H9 (cell line): ENCODE measurements at regions not wholly inside any gene's neighbourhood (a gene's known extent, or its start where the extent isn't known, plus 50 kb on each side); places are given as distances from the start of the nearest gene placed in this dataset.

Experiments
- DNase-seq: peaks from one replicate; pipeline ENCODE4 v3.0.0-alpha.2; 2017
- H2AFZ ChIP-seq: one replicate; pipeline ENCODE4 v1.6.1; 2013; ENCODE audit warnings: mild to moderate bottlenecking, low read length, control low read depth, moderate library complexity
- H2AK5ac ChIP-seq: 2 replicates; pipeline ENCODE4 v1.6.1; 2013; ENCODE audit warnings: low read length, control low read depth, mixed read lengths; ENCODE audit not compliant: insufficient read length
- H2BK120ac ChIP-seq: one replicate; pipeline ENCODE4 v1.6.1; 2013; ENCODE audit warnings: low read depth, mild to moderate bottlenecking, low read length, control low read depth, inconsistent platforms; ENCODE audit not compliant: poor library complexity, severe bottlenecking
- H2BK12ac ChIP-seq: 2 replicates; pipeline ENCODE4 v1.6.1; 2013; ENCODE audit warnings: low read length, control low read depth, mixed read lengths, low read depth; ENCODE audit not compliant: insufficient read length
- H2BK15ac ChIP-seq: 2 replicates; pipeline ENCODE4 v1.6.1; 2013; ENCODE audit warnings: low read depth, low read length, control low read depth
- H2BK20ac ChIP-seq: one replicate; pipeline ENCODE4 v1.6.1; 2013; ENCODE audit warnings: low read depth, mild to moderate bottlenecking, low read length, control low read depth, inconsistent platforms; ENCODE audit not compliant: poor library complexity, severe bottlenecking
- H2BK5ac ChIP-seq: 2 replicates; pipeline ENCODE4 v1.6.1; 2013; ENCODE audit warnings: low read length, control low read depth, mixed read lengths; ENCODE audit not compliant: insufficient read length
- H3K14ac ChIP-seq: 2 replicates; pipeline ENCODE4 v1.6.1; 2013; ENCODE audit warnings: low read length, control low read depth; ENCODE audit not compliant: insufficient read depth
- H3K18ac ChIP-seq: 2 replicates; pipeline ENCODE4 v1.6.1; 2013; ENCODE audit warnings: low read depth, mild to moderate bottlenecking, mixed read lengths, low read length, control low read depth; ENCODE audit not compliant: insufficient read length
- H3K23ac ChIP-seq: 2 replicates; pipeline ENCODE4 v1.6.1; 2013; ENCODE audit warnings: low read length, control low read depth, mixed read lengths, low read depth; ENCODE audit not compliant: insufficient read length
- H3K23me2 ChIP-seq: 2 replicates; pipeline ENCODE4 v1.6.1; 2013; ENCODE audit warnings: low read depth, mild to moderate bottlenecking, mixed read lengths, low read length, control low read depth; ENCODE audit not compliant: insufficient read length, poor library complexity, severe bottlenecking
- H3K27ac ChIP-seq: 2 replicates; pipeline ENCODE4 v1.5.1; 2013; ENCODE audit warnings: low read length, control low read depth, mixed read lengths, low read depth; ENCODE audit not compliant: insufficient read length
- H3K27me3 ChIP-seq: 2 replicates; pipeline ENCODE4 v1.6.1; 2013; ENCODE audit warnings: low read length, control low read depth, inconsistent platforms; ENCODE audit not compliant: insufficient read depth
- H3K4ac ChIP-seq: 2 replicates; pipeline ENCODE4 v1.6.1; 2013; ENCODE audit warnings: low read depth, mild to moderate bottlenecking, control low read depth, inconsistent platforms, low read length, moderate library complexity
- H3K4me1 ChIP-seq: 2 replicates; pipeline ENCODE4 v1.6.1; 2013; ENCODE audit warnings: low read length, control low read depth, inconsistent platforms; ENCODE audit not compliant: insufficient read depth
- H3K4me2 ChIP-seq: 2 replicates; pipeline ENCODE4 v1.6.1; 2013; ENCODE audit warnings: low read length, control low read depth, mixed read lengths; ENCODE audit not compliant: insufficient read length, insufficient read depth
- H3K56ac ChIP-seq: 2 replicates; pipeline ENCODE4 v1.6.1; 2013; ENCODE audit warnings: low read depth, mild to moderate bottlenecking, mixed read lengths, low read length, control low read depth; ENCODE audit not compliant: insufficient read length
- H3K79me1 ChIP-seq: 2 replicates; pipeline ENCODE4 v1.6.1; 2013; ENCODE audit warnings: low read depth, mild to moderate bottlenecking, moderate library complexity, low read length, control low read depth, inconsistent platforms; ENCODE audit not compliant: insufficient read depth, poor library complexity, severe bottlenecking
- H3K79me2 ChIP-seq: 2 replicates; pipeline ENCODE4 v1.6.1; 2013; ENCODE audit warnings: low read length, control low read depth, inconsistent platforms; ENCODE audit not compliant: insufficient read depth
- H3K9ac ChIP-seq: 2 replicates; pipeline ENCODE4 v1.6.1; 2013; ENCODE audit warnings: low read length, control low read depth, mixed read lengths; ENCODE audit not compliant: insufficient read length; ENCODE audit errors: extremely low read depth
- H3K9me3 ChIP-seq: one replicate; pipeline ENCODE4 v1.6.1; 2013; ENCODE audit warnings: low read depth, low read length, inconsistent platforms; ENCODE audit not compliant: control insufficient read depth
- H3T11ph ChIP-seq: one replicate; pipeline ENCODE4 v1.6.1; 2013; ENCODE audit warnings: mild to moderate bottlenecking, low read length, control low read depth, inconsistent platforms
- H4K20me1 ChIP-seq: one replicate; pipeline ENCODE4 v1.6.1; 2013; ENCODE audit not compliant: control insufficient read depth, insufficient read length, insufficient read depth
- H4K5ac ChIP-seq: 2 replicates; pipeline ENCODE4 v1.6.1; 2013; ENCODE audit warnings: low read depth, mild to moderate bottlenecking, mixed read lengths, low read length, control low read depth; ENCODE audit not compliant: insufficient read length
- H4K8ac ChIP-seq: replicated peaks from 2 replicates; pipeline ENCODE4 v1.6.1; 2013; ENCODE audit warnings: low read length, control low read depth, mixed read lengths, low read depth; ENCODE audit not compliant: insufficient read length
- H4K91ac ChIP-seq: 2 replicates; pipeline ENCODE4 v1.6.1; 2013; ENCODE audit warnings: low read depth, mild to moderate bottlenecking, moderate library complexity, mixed read lengths, low read length, control low read depth; ENCODE audit not compliant: insufficient read length
- H3K27ac Mint-ChIP-seq, 3 experiments: 2 replicates in 2 of 3; 3 replicates in 1 of 3; pipeline ENCODE4 v1.8.0; 2020 to 2021; ENCODE audit warnings: mixed read lengths in 3 of 3, mild to moderate bottlenecking in 1 of 3, moderate library complexity in 1 of 3
- H3K27me3 Mint-ChIP-seq: 2 replicates; pipeline ENCODE4 v1.8.0; 2021; ENCODE audit warnings: low read depth, mild to moderate bottlenecking, moderate library complexity, mixed read lengths
- H3K36me3 Mint-ChIP-seq, 3 experiments: 2 replicates in 2 of 3; 3 replicates in 1 of 3; pipeline ENCODE4 v1.8.0; 2020 to 2021; ENCODE audit warnings: low read depth in 3 of 3, mixed read lengths in 3 of 3; ENCODE audit not compliant: insufficient read depth in 1 of 3
- H3K4me1 Mint-ChIP-seq, 2 experiments: 2 replicates each; pipeline ENCODE4 v1.8.0; 2020; ENCODE audit warnings: mixed read lengths in 2 of 2
- H3K4me3 Mint-ChIP-seq, 2 experiments: 2 replicates in 1 of 2; 3 replicates in 1 of 2; pipeline ENCODE4 v1.8.0; 2020 to 2021; ENCODE audit warnings: mild to moderate bottlenecking in 2 of 2, mixed read lengths in 2 of 2, moderate library complexity in 1 of 2
- H3K9me3 Mint-ChIP-seq, 2 experiments: 2 replicates in 1 of 2; 3 replicates in 1 of 2; pipeline ENCODE4 v1.8.0; 2020; ENCODE audit warnings: mild to moderate bottlenecking in 2 of 2, mixed read lengths in 2 of 2, moderate library complexity in 1 of 2
- WGBS: extraction: QIAGEN DNeasy Blood & Tissue Kit; methylation state at CpG from one replicate; pipeline ENCODE4 v1.1.7; 2013; ENCODE audit warnings: missing lambda C conversion rate, low lambda C conversion rate, mixed read lengths; ENCODE audit not compliant: insufficient read length; ENCODE audit errors: extremely low coverage; 5-methylcytosine and 5-hydroxymethylcytosine counted together
- TF ChIP-seq, protein P1 (sequence below): fragments of 200-600 bp; sonication (generic); conservative IDR thresholded peaks from 3 replicates; pipeline ENCODE4 v1.8.0; 2021; ENCODE audit warnings: antibody characterized with exemption, mild to moderate bottlenecking

DNA sequence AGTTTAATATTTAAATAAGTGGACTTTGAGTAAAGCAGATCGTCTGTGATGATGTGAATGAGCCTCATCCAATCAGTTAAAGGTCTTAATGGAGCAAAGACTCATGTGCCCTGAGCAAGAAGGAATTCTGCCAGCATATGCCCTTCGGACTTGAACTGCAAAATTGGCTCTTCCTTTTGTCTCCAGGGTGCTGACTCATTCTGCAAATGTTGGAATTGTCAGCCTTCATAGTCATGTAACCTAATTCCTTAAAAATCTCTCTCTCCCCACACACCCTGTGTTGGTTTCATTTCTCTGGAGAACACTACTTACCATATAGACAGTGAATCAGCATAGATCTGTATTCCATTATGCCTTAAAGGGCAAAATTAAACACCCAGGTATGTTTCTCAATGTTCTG lies 609.8 kb upstream of the GALNTL6 start:
- WGBS = no CpG with 5 or more reads among the region's 2 CpGs

More for the DNA sequence above, 609.8 kb upstream of the GALNTL6 start:
- H2BK120ac ChIP-seq = no peak overlapping the region
- no peak overlapping the region for H2AK5ac ChIP-seq
- no peak overlapping the region for H2BK5ac ChIP-seq
- H3K14ac ChIP-seq = no peak overlapping the region
- H3K18ac ChIP-seq = no peak overlapping the region
- no peak overlapping the region for H3T11ph ChIP-seq
- no peak overlapping the region for H4K5ac ChIP-seq
- H3K23ac ChIP-seq = no peak overlapping the region
- no peak overlapping the region for H3K9ac ChIP-seq
- no peaks in the 10 kb centered on the region for H3K79me2 ChIP-seq
- Mint-ChIP-seq H3K36me3 (no peaks in the 10 kb centered on the region), H3K4me1 (peaks cover 0 to 6% of the 10 kb centered on the region in 2 experiments; a peak in 2 of 4 replicates), H3K9me3 (no peaks in the 10 kb centered on the region), H3K27ac (no peak overlapping the region), H3K4me3 (no peak overlapping the region), H3K27me3 (no peaks in the 10 kb centered on the region)
- H3K9me3 ChIP-seq = no peaks in the 10 kb centered on the region
- no peak overlapping the region for H3K56ac ChIP-seq
- H3K79me1 ChIP-seq = no peaks in the 10 kb centered on the region
- no peak overlapping the region for H2BK12ac ChIP-seq
- no peak overlapping the region for H2BK15ac ChIP-seq
- no peaks in the 10 kb centered on the region for H3K27me3 ChIP-seq
- no peaks in the 10 kb centered on the region for H4K20me1 ChIP-seq
- H3K23me2 ChIP-seq = no peaks in the 10 kb centered on the region
- H4K8ac ChIP-seq = no peak overlapping the region
- no peak overlapping the region for H2BK20ac ChIP-seq
- H4K91ac ChIP-seq = no peak overlapping the region
- no peak for DNase-seq
- H2AFZ ChIP-seq = no peak overlapping the region
- H3K4ac ChIP-seq = no peak overlapping the region
- no peak overlapping the region for H3K27ac ChIP-seq
- H3K4me1 ChIP-seq = no peaks in the 10 kb centered on the region
- TF ChIP-seq, protein P1, sequence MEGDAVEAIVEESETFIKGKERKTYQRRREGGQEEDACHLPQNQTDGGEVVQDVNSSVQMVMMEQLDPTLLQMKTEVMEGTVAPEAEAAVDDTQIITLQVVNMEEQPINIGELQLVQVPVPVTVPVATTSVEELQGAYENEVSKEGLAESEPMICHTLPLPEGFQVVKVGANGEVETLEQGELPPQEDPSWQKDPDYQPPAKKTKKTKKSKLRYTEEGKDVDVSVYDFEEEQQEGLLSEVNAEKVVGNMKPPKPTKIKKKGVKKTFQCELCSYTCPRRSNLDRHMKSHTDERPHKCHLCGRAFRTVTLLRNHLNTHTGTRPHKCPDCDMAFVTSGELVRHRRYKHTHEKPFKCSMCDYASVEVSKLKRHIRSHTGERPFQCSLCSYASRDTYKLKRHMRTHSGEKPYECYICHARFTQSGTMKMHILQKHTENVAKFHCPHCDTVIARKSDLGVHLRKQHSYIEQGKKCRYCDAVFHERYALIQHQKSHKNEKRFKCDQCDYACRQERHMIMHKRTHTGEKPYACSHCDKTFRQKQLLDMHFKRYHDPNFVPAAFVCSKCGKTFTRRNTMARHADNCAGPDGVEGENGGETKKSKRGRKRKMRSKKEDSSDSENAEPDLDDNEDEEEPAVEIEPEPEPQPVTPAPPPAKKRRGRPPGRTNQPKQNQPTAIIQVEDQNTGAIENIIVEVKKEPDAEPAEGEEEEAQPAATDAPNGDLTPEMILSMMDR = no peak
- H3K4me2 ChIP-seq = no peak overlapping the region
